ENCODE measurements at regions not wholly inside any gene's neighbourhood (a gene's known extent, or its start where the extent isn't known, plus 50 kb on each side); places are given as distances from the start of the nearest gene placed in this dataset.

DNA sequence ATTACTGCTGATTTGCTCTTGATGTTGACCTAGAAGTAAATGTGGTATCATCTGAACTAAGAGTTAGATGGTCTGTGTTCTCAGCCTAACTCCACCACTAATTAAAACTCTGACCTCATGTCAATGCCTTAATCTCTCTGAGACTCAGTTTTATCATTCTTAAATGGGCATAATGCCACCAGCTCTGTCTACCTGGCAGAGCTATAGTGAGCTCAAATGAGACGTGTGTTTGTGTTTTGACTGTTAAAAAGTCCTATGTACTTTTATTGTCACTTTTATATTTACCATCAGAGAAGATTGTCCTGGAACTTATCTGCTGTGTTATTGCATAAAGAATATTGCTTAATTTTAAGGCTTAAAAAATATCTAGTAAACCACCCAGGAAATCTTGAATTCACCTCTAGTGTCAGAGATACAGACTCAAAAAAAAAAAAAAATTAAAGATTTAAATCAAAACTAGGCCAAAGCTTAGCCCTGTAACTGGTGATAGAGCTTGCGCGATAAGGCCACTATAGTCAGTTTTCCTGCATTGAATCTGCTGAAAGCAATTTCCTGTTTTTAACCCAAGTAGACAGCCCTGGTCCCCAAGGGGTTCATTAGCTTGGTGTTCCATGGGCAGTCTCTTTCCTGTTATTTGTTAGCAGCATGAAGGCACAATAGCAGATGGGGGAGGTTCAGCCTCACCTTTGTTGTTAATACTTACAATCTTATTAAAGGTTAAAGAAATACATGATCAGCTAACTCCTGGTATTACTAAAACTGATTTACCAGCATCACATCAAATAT is 261.8 kb downstream of the ATP23 start:
- no peak for FAIRE-seq

DNA sequence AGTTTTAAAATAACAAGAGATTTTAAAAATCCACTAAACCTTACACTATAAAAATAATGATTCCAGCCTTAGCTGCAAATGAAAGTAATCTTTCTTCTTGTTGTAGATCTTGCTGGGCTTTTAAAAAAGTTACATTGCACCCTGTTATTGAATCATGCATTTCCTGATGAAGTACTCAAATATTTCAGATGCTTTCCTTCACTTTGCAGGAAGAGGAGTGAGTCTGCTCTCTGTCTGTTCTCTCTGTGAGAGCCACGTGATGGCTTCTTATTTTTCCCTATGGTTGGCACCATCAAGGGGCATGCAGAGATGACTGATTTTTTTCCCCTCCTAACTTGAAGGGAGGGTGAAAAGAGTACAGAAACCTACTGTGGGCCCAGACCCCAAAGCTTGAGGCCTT is 262.7 kb downstream of the ATP23 start:
- no peak for FAIRE-seq

DNA sequence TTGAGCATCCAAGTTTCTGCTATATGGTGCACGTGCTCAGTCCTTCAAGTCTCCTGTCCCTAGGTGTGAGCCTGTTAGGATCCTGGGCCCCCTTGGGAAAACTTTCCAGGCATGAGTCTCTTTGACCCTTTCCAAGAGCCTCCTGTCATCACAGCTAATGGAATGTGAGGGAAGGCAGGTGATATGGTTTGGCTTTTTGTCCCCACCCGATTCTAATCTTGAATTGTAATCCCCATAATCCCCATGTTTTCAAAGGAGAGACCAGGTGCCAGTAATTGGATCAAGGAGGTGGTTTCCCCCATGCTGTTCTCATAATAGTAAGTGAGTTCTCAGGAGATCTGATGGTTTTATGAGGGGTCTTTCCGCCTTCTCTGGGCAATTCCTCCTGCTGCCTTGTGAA is 265.5 kb downstream of the ATP23 start:
- FAIRE-seq: no peak

DNA sequence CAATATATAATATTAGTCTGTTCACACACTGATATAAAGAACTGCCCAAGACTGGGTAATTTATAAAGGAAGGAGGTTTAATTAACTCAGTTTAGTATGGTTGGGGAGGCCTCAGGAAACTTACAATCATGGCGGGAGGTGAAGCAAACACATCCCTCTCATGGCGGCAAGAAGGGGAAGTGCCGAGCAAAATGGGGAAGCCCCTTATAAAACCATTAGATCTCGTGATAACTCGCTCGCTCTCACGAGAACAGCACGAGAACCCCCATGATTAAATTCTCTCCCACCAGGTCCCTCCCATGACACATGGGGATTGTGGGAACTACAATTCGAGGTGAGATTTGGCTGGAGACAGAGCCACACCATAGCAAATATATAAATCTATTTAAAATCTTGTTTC is 269.8 kb downstream of the ATP23 start:
- no peak for FAIRE-seq

DNA sequence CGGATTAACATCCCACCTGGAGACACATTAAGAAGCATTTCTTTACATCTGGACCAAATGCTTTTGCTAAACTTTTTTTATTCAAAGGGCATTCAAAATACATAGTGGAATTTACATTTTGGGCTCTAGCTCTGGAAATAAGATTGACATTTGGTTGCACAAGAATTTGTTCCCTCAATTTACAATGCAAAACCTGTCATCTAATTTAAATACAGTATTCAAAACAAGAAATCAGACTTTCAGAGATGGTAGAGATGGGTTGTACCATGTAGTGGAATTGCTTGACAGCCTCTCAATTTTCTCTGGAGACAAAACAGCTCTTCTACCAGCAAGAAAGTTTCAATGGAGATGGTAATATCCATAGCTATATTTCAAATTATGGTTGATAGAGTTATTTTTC is 275.8 kb downstream of the ATP23 start:
- FAIRE-seq: no peak

DNA sequence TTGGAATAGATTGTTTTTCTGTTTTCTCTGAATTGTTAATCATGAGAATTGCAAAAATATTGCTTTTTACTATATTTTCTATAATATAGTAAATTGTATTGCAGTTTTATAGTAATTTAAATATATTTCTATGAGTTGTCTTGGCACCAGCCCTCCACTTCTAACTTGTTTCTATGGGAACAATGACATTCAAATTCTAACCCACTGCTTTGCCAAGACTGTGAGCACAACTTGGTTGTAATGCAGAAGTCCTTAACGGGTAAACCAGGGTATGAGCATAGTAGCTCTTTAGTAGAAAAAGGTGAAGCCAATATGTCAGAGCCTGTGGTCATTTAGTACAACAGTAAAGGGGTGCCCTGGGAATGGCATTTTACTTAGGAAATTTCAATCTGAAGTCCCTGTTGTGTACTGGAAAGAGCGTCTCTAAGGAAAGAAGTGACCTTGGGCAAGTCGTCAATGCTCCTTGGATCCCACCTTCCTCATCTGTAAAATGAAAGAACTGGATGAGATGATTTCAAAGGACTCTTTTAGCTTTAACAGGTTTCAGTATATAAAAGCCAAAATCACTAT is 283.3 kb downstream of the ATP23 start:
- FAIRE-seq: no peak

DNA sequence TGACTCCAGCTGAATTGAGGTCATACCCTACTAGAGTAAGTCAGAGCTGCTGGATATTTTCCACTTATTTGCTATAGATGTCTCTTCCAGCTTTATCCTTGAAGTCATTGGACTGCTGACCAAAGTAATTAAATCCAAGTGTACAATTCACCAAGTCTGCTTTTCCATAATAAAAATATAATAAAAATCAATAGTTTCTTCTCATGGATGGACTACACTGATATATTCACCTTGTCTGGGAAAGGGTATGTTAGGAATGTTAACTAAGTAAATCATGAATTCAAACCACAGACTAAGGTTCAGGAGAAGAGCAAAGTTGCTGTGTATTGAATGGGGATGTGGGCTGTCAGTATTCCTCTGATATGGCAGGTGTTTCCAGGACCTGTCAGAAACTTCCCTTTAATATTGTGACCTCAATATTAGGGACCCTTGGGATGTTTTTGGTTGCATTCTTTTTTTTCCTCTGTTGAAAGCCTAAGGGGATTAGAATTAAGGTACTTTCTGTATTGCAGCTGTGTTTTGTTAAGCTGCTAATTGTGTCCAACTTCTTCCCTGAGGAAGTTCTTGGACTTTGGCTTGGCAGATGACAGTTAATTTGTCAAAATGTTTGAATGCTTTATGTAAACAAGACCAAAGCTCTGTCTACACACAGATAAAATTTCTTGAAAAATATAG is 284.0 kb downstream of the ATP23 start:
- FAIRE-seq: no peak

DNA sequence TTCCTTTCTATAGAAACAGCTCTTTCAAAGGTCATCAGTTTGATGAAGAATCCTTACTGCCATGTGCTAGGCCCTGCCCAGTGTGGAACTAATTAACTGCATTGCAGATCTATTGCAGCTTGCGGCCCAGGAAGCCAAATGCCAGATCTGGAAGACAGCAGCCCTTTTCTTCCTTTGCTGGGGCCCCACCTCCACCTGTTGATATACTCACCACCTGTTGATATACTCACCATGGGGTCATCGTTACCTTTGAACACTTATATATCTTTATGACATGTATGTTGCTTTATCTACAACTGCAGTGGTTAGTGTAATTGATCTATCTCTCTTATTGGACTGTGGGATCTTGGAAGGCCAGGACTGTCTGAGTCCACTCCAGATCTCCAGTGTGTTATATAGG is 292.5 kb downstream of the ATP23 start:
- FAIRE-seq: no peak

DNA sequence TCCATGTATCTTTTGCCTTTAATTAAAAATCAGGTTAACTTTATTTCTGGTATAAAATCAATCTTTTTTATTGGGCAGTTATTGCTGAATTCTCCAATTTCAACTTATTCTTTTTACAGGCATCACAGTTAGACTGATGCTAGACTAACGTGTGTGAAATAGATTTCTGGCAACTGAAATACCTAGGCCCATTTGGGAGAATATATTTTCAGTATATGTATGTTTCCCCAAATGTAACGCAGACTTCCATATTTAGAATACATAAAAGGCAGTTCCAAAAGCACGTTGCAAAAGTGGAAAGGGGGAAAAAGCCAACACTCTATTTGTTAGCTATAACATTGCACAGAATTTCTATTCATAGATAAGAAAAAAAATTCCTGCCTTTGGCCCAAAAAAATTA is 297.0 kb downstream of the ATP23 start:
- no peak for FAIRE-seq

DNA sequence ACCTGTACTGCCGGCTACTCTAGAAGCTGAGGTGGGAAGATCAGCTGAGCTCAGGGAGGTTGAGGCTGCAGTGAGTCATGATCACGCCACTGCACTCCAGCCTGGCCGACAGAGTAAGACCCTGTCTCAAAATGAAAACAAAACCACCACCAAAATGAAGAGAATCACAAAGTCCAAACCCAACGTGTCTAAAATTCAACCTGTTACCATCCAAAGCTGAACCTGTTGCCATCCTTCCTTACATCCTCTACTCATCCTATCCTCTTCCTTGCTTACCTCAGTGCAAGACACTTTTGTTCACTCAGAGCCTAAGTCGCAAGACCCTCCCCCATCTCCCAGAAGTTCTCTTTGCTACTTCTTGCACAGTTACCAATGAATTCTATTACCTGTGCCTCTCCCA is 299.7 kb downstream of the ATP23 start:
- FAIRE-seq: no peak

DNA sequence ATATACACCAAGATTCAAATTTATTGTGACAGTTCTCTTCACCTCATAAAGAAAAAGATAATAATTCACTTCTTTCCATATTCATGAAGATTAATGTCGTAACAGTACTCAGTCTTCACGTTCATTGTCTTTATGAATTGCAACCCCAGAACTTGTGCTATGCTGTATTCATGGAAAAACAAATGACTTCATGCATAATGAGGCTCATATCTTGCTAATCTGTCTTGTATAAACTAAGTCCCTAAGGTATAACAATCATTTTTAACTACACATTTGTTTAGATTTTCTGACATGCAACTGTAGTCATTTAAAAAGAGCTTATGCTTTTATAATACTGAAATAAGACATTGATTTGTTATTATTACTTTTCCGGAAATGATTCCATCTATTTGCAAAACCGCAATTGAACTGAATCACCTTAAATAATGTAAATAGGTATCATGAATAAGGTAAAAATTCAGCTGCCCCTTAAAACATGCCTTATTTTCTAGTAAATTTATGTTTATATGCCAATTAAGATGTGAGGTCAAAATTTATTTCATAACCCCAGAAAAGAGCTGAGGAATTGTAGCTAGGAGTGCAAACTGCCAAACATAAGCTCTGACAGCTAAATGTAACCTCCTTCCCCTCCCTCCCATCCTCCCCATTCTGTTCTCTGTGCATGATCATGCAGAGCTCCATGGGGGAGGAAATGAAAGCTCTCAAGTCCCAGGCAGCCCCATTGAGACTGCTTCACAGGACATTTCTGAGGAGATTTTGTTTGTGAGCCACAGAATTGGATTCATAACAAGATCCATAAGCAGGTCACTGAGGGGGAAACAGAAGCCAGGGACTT is 301.6 kb downstream of the ATP23 start:
- no peak for FAIRE-seq

DNA sequence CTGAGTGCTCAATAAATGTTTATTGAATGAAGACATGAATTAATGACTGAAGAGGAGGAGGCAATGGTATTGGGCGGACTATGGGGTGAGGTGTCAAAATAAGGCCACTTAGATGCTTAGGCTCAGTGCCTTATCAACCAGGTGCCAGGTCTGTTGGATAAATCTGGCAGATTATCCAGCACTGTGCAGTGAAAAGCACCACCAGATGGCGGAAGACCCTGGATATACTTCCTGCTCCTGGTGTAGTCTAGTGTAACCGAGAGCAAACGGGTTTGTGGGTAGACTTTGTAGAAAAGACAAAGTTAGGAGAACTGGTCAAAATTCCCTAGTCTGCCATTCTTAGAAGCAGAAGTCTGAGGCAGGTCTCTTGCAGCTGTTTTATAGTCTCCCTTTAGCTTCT is 306.3 kb downstream of the ATP23 start:
- FAIRE-seq: no peak

DNA sequence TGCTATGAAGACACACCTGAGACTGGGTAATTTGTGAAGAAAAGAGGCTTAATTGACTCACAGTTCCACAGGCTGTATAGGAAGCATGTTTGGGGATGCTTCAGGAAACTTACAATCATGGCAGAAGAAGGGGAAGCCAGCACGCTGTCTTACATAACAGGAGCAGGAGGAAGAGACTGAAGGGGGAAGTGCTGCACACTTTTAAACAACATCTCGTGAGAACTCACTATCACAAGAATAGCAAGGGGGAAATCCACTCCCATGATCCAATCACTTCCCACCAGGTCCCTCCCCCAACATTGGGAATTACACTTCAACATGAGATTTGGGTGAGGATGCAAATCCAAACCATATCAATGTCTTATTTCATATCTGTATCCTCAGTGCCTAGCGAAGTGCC is 307.2 kb downstream of the ATP23 start:
- FAIRE-seq: no peak

DNA sequence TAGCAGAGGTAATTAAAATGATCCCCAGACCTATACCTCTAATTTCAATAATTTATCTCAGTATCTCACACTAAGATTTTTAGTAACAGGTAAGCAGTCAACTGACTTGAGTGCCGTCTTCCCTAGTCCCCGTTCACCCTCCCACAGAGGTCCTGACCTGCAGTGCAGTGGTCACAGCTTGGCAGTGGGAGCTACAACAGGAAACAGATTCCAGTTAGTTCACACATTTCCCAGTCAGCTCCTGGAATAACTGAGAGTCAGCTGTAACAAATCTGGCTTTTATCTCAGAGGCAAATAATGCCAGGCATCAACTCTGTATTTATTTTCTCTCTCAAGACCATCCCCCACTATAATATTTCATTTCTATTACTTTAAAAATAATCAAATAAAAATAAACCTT is 308.2 kb downstream of the ATP23 start:
- FAIRE-seq: no peak

DNA sequence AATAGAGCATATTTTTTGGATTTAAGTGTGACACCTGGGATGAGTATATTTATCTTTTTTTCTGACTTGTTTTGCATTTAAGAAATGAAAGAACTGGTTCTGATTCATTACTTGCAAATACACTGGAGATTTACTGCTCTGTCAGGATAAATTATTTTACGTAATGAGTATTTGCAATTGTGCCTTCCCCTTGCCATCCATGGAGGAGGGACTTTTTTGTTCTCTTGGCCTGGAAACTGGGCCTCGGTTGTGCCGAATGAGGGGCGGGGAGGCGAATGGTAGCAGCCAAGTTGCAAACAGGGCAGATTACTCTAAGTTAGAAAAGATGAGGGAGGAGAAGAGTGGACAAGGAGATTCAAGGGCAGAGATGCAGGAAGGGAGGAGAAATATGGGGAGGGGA is 308.7 kb downstream of the ATP23 start:
- FAIRE-seq: no peak

DNA sequence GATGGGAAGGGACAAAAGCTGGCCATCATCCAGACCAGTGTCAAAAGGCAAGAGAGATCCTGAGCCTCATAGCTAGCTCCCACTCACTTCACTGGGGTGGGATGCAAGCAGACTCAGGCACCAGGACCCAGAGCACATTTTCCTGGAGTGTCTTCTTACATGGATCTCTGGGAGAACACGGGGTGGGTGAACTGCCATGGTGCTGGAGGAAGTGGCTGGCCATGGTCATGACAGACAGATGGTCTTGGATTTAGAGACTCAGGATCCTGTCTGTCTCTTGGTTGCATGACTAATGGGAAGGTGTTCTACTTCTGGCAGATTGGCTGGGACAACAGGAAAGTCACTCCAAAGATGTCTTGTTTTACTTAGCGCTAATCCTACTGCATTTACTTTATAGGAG is 311.5 kb downstream of the ATP23 start:
- no peak for FAIRE-seq

DNA sequence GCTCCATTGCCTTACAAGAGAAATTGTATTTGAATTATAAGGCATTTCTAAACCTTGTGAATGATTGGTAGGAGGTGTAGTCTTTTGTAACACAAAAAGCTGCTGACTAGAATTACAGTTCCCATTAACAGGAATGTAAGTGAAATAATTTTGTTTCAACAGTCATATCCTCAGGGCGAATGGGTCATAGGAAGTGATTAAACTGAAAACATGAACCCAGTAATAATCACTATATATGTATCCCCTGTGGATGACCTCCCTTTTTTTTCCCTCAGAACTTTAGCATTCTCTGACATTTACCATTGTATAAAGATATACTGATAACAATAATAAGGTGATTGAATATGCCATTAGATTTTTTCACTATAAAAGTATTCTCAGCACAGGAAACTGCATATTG is 312.3 kb downstream of the ATP23 start:
- FAIRE-seq: no peak

DNA sequence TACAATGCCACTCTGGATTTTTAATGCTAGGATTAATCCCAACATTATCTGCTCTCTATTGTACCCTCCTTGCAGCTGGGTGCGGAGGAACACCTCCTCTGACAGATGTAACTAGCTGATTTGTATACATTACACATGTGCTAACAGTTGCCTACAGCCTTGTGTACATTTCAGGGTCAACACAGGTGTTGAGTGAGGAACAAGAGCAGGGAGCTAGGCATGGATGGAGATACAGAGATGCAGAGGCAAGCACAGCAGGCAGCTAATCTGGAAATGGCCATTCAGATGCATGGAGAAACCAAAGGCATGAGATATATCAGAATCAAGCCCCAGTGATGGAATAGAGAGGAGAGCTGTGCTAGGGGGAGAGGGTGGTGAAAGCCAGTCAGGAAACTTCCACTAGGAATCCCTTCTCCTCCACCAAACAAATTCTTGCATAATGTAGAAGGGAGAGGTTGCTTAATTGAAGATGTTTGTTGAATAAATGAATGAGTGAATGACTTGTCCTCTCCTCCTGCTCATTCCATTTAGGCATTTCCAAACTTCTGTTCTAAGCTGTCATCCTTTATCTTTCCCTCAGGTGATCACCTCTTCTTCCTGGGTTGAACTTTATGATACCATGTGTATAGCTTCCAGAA is 313.2 kb downstream of the ATP23 start:
- FAIRE-seq: no peak

DNA sequence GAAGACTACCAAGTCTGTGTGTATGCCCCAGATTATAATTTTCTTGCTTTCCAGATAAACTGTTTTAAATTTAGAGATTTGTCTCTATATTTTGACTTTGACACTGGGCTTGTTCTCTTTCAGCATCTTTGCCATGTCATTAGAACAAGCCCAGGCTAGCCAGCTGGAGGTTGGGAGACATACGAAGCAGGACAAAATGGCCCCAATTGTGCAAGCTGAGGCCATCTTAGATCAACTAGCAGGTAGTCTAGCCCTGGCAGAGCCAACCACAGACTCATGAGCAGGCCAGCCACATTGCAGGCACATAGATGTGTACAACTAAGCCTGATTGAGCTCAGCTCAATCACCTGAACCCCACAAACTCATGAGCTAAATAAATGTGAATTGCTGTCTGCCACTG is 321.4 kb downstream of the ATP23 start:
- no peak for FAIRE-seq

DNA sequence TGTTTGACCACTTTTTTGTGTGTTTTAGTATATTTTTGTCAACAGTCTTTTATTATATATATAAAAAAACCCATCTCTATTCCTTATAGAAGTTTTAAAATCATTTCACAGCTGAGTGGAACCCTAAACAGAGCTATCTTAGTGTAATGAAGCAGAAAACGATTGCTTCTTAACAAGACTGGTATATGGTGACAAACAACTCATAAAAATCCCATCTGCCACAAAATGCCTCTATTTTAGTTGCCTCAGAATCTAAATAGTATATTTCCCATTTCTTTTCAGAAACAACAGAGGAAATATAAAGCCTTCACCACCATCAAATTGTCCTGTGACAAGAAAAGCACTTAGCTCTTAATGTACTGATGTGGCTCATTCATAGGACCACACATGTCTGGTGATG is 322.4 kb downstream of the ATP23 start:
- FAIRE-seq: no peak

DNA sequence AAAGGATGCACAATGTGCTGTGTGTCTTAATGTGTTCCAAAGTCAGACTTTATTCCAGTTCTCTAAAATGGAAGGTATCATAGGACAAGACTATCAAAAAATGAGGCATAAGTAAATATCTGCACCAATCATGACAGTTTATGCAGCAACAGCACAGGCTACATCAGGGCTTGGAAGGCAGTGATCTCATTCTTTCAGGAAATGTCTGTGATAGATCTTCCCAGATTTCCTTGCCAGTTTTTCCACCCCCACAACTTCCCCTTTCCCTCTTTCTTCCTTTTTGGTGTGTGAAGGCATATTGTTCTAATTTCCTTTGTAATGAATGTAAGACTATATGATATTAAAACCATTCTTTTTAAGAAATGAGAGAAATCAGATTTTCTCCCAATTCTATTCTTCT is 326.7 kb downstream of the ATP23 start:
- FAIRE-seq: no peak

DNA sequence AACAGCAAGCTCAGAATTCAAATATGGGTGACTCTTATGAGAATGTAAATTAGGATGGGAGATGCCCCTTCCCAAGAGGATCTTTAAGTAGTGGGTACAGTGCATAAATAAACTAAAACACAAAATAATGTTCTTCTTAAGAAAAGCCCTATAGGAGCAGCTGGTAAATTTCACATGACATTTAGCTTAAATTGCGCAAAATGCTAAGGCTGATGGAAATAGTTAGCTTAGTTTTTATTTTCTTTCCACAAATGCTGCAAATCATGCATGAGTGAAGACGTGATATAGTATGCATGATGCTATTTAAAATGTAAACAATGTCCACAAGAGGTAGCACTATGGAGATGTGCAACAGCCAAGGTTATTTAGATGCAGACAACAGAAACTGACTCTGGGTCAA is 328.1 kb downstream of the ATP23 start:
- no peak for FAIRE-seq
